HCT116 (cell line): ENCODE measurements at regions not wholly inside any gene's neighbourhood (a gene's known extent, or its start where the extent isn't known, plus 50 kb on each side); places are given as distances from the start of the nearest gene placed in this dataset.

Experiments used
- ATAC-seq: fragments of 200-7000 bp; cut with Tn5 transposase; 2 replicates; pipeline ENCODE4 v1.9.1; 2020; ENCODE audit warnings: mild to moderate bottlenecking, moderate library complexity
- BruUV-seq: library from RNA; stranded (reverse); fragments of 400-500 nt; replicated peaks from 2 replicates; lab custom pipeline; 2021; lab: Mats Ljungman, UMichigan
- CTCF ChIA-PET: fragments of 300-600 bp; sonication (Branson Sonifier 250); formaldehyde crosslinking; loops from one replicate; lab custom pipeline; 2021; ENCODE audit warnings: antibody characterized with exemption; lab: Charles Lee
- POLR2A ChIA-PET: fragments of 300-600, 350-600 bp; sonication (Branson Sonifier 250); formaldehyde crosslinking; loops from one replicate; lab custom pipeline; 2021; ENCODE audit warnings: antibody characterized with exemption; lab: Charles Lee
- RAD21 ChIA-PET, 2 experiments: fragments of 300-600 bp; sonication (Branson Sonifier 250); formaldehyde crosslinking; loops; one replicate each; lab custom pipeline; 2023; ENCODE audit warnings: low total read pairs in 2 of 2; ENCODE audit not compliant: uncharacterized antibody in 2 of 2, unreplicated experiment in 2 of 2, low non-redundant PET in 1 of 2; lab: Charles Lee
- DNase-seq: peaks from one replicate; pipeline ENCODE4 v3.0.0-alpha.2; 2010; ENCODE audit warnings: low read depth, low spot score
- H2AFZ ChIP-seq: fragments of 200-600 bp; shearing (Covaris generic), sonication (generic); 2 replicates; pipeline ENCODE4 v1.6.1; 2017; ENCODE audit warnings: low read depth, mixed run types, mixed read lengths, antibody characterized with exemption, low read length; ENCODE audit not compliant: poor library complexity, severe bottlenecking
- H3K27ac ChIP-seq: 2 replicates; pipeline ENCODE4 v1.5.1; 2012; ENCODE audit warnings: low read depth, low read length
- H3K27me3 ChIP-seq: fragments of 200-600 bp; sonication (generic); 2 replicates; pipeline ENCODE4 v1.6.1; 2016; ENCODE audit warnings: mixed run types, low read length, mixed read lengths; ENCODE audit not compliant: insufficient read depth
- H3K36me3 ChIP-seq, 2 experiments: fragments of 200-500 bp in 1 of 2; fragments of 200-600 bp in 1 of 2; sonication (Bioruptor generic) in 1 of 2; sonication (generic) in 1 of 2; 2 replicates each; pipeline versions ENCODE4 v1.5.1 to v1.6.1; 2014 to 2016; ENCODE audit warnings: low read length in 2 of 2, inconsistent platforms in 1 of 2, mixed read lengths in 1 of 2, mixed run types in 1 of 2; ENCODE audit not compliant: insufficient read depth in 2 of 2, control insufficient read depth in 1 of 2
- H3K4me1 ChIP-seq, 2 experiments: fragments of 200-600 bp in 1 of 2; sonication (generic) in 1 of 2; 2 replicates each; pipeline versions ENCODE4 v1.5.1 to v1.6.1; 2012 to 2017; ENCODE audit warnings: low read length in 2 of 2, inconsistent platforms in 1 of 2, mild to moderate bottlenecking in 1 of 2, mixed read lengths in 1 of 2, mixed run types in 1 of 2, moderate library complexity in 1 of 2; ENCODE audit not compliant: insufficient read depth in 2 of 2, control insufficient read depth in 1 of 2
- H3K4me2 ChIP-seq: fragments of 200-600 bp; sonication (generic); 2 replicates; pipeline ENCODE4 v1.6.1; 2017; ENCODE audit warnings: mixed run types, low read length, mixed read lengths
- H3K4me3 ChIP-seq, 2 experiments: fragments of 200-600 bp in 1 of 2; sonication (generic) in 1 of 2; replicated peaks in 1 of 2; 2 replicates each; pipeline ENCODE4 v1.5.1; 2011 to 2016; ENCODE audit warnings: low read length in 2 of 2, control low read depth in 1 of 2, low read depth in 1 of 2, mild to moderate bottlenecking in 1 of 2, mixed read lengths in 1 of 2, mixed run types in 1 of 2
- H3K79me2 ChIP-seq: fragments of 200-600 bp; sonication (generic); 2 replicates; pipeline ENCODE4 v1.6.1; 2017; ENCODE audit warnings: mild to moderate bottlenecking, mixed run types, low read length, moderate library complexity, mixed read lengths; ENCODE audit not compliant: insufficient read depth
- H3K9ac ChIP-seq: fragments of 200-600 bp; sonication (generic); 2 replicates; pipeline ENCODE4 v1.6.1; 2016; ENCODE audit warnings: low read length, mixed read lengths
- H3K9me2 ChIP-seq: fragments of 200-600 bp; sonication (generic), shearing (Covaris generic); 2 replicates; pipeline ENCODE4 v1.6.1; 2017; ENCODE audit warnings: mixed run types, mild to moderate bottlenecking, moderate library complexity; ENCODE audit not compliant: insufficient read depth
- H3K9me3 ChIP-seq, 2 experiments: fragments of 200-500 bp in 1 of 2; fragments of 200-600 bp in 1 of 2; sonication (Bioruptor generic) in 1 of 2; sonication (generic) in 1 of 2; 2 replicates each; pipeline ENCODE4 v1.6.1; 2014 to 2017; ENCODE audit warnings: low read length in 2 of 2, mixed read lengths in 2 of 2, inconsistent platforms in 1 of 2, low read depth in 1 of 2, mild to moderate bottlenecking in 1 of 2, mixed run types in 1 of 2, moderate library complexity in 1 of 2; ENCODE audit not compliant: control insufficient read depth in 1 of 2, insufficient read depth in 1 of 2
- H4K20me1 ChIP-seq: fragments of 200-600 bp; sonication (generic), shearing (Covaris generic); 2 replicates; pipeline ENCODE4 v1.6.1; 2017; ENCODE audit warnings: mixed run types, mild to moderate bottlenecking, moderate library complexity; ENCODE audit not compliant: insufficient read depth
- CBX3 ChIP-seq: IDR thresholded peaks from 2 replicates; pipeline ENCODE4 v1.6.1; 2012; ENCODE audit warnings: low read depth
- EGR1 ChIP-seq: IDR thresholded peaks from 2 replicates; pipeline ENCODE4 v1.6.1; 2012; ENCODE audit warnings: low read depth
- ELF1 ChIP-seq: IDR thresholded peaks from 2 replicates; pipeline ENCODE4 v1.6.1; 2012; ENCODE audit warnings: low read depth, borderline replicate concordance
- POLR2AphosphoS5 ChIP-seq: IDR thresholded peaks from 2 replicates; pipeline ENCODE4 v1.6.1; 2011; ENCODE audit warnings: mild to moderate bottlenecking, low read depth, low read length, moderate library complexity
- RAD21 ChIP-seq: IDR thresholded peaks from 2 replicates; pipeline ENCODE4 v1.6.1; 2012; ENCODE audit warnings: low read depth, mild to moderate bottlenecking
- SIN3A ChIP-seq: IDR thresholded peaks from 2 replicates; pipeline ENCODE4 v1.6.1; 2012; ENCODE audit warnings: low read depth
- SP1 ChIP-seq: IDR thresholded peaks from 2 replicates; pipeline ENCODE4 v1.6.1; 2012; ENCODE audit warnings: low read depth
- SRF ChIP-seq: IDR thresholded peaks from 2 replicates; pipeline ENCODE4 v1.6.1; 2012; ENCODE audit warnings: low read depth
- TCF7L2 ChIP-seq: IDR thresholded peaks from 2 replicates; pipeline ENCODE4 v1.7.0; 2011; ENCODE audit warnings: borderline replicate concordance, inconsistent platforms; ENCODE audit not compliant: insufficient read depth, insufficient read length; ENCODE audit errors: extremely low read depth
- YY1 ChIP-seq: IDR thresholded peaks from 2 replicates; pipeline ENCODE4 v1.6.1; 2011; ENCODE audit warnings: low read length, low read depth, moderate library complexity, mild to moderate bottlenecking; ENCODE audit not compliant: insufficient replicate concordance; ENCODE audit errors: extremely low read depth
- ZFX ChIP-seq: fragments of 450-650 bp; IDR thresholded peaks from 2 replicates; pipeline ENCODE4 v1.6.1; 2017
- intact Hi-C: fragments of 100-400 bp; cut with micrococcal nuclease; formaldehyde crosslinking; loops from 2 replicates; pipeline ENCODE4 v1.10.0; 2022
- TF ChIP-seq, protein P1 (sequence below): IDR thresholded peaks from 2 replicates; pipeline ENCODE4 v1.6.1; 2011; ENCODE audit warnings: mild to moderate bottlenecking, low read length, moderate library complexity; ENCODE audit not compliant: insufficient replicate concordance; ENCODE audit errors: extremely low read depth
- TF ChIP-seq, protein P2 (sequence below): IDR thresholded peaks from 2 replicates; pipeline ENCODE4 v1.6.1; 2012; ENCODE audit warnings: low read depth
- TF ChIP-seq, protein P3 (sequence below): IDR thresholded peaks from 2 replicates; pipeline ENCODE4 v1.6.1; 2012

DNA sequence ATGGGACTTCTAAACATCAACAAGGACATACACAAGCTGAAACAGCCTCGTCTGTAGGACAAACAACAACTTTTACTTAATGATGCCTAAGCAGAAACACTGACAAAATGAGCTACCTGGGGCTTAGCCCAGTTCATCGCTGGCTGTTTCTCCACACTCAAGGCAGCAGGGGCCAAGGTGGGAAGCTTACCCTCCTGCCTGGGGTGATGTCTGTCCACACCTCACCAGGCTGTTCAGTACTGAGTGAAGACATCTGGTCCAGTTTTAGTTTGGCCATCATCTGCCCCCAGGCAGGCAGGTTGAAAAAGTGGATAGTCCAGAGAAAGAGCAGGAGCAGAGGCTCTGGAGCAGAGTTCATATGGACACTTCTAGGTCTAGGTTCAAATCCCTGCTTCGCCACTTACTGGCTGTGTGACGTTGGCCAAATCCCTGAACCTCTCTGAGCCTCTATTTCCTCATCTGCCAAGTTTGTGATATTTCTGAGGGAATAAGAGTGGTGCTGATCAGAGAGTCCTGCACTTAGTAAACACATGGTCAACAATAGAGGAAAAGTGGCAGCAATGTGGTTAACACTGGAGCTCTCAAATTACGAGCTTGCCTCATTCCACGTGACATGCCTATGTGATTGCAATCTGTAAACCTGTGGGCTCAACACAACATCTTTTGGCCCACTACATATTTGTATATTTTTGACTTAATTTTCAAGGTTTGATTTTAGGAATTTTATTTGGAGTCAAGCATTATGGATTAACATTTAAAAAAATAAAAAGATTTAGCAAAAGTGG, 720.1 kb upstream of the TMEM132C start:
- no TSS peak for BruUV-seq
- Histone ChIP-seq H3K27ac (no peak overlapping the region), H3K4me2 (no peak overlapping the region)
- DNase-seq = no peak
- TF ChIP-seq SP1 (no peak), TCF7L2 (no peak), SRF (no peak), EGR1 (no peak), RAD21 (no peak), ZFX (no peak), SIN3A (no peak), ELF1 (no peak), POLR2AphosphoS5 (no peak), CBX3 (no peak), YY1 (no peak)
- TF ChIP-seq, protein P1, sequence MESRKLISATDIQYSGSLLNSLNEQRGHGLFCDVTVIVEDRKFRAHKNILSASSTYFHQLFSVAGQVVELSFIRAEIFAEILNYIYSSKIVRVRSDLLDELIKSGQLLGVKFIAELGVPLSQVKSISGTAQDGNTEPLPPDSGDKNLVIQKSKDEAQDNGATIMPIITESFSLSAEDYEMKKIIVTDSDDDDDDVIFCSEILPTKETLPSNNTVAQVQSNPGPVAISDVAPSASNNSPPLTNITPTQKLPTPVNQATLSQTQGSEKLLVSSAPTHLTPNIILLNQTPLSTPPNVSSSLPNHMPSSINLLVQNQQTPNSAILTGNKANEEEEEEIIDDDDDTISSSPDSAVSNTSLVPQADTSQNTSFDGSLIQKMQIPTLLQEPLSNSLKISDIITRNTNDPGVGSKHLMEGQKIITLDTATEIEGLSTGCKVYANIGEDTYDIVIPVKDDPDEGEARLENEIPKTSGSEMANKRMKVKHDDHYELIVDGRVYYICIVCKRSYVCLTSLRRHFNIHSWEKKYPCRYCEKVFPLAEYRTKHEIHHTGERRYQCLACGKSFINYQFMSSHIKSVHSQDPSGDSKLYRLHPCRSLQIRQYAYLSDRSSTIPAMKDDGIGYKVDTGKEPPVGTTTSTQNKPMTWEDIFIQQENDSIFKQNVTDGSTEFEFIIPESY = no peak
- TF ChIP-seq, protein P2, sequence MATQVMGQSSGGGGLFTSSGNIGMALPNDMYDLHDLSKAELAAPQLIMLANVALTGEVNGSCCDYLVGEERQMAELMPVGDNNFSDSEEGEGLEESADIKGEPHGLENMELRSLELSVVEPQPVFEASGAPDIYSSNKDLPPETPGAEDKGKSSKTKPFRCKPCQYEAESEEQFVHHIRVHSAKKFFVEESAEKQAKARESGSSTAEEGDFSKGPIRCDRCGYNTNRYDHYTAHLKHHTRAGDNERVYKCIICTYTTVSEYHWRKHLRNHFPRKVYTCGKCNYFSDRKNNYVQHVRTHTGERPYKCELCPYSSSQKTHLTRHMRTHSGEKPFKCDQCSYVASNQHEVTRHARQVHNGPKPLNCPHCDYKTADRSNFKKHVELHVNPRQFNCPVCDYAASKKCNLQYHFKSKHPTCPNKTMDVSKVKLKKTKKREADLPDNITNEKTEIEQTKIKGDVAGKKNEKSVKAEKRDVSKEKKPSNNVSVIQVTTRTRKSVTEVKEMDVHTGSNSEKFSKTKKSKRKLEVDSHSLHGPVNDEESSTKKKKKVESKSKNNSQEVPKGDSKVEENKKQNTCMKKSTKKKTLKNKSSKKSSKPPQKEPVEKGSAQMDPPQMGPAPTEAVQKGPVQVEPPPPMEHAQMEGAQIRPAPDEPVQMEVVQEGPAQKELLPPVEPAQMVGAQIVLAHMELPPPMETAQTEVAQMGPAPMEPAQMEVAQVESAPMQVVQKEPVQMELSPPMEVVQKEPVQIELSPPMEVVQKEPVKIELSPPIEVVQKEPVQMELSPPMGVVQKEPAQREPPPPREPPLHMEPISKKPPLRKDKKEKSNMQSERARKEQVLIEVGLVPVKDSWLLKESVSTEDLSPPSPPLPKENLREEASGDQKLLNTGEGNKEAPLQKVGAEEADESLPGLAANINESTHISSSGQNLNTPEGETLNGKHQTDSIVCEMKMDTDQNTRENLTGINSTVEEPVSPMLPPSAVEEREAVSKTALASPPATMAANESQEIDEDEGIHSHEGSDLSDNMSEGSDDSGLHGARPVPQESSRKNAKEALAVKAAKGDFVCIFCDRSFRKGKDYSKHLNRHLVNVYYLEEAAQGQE = no peak
- TF ChIP-seq, protein P3, sequence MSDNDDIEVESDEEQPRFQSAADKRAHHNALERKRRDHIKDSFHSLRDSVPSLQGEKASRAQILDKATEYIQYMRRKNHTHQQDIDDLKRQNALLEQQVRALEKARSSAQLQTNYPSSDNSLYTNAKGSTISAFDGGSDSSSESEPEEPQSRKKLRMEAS = no peak
- TF ChIP-seq, all 23 proteins: peak for 0
- Histone ChIP-seq H3K9ac (no peak overlapping the region), H3K27me3 (no peaks in the 10 kb centered on the region), H4K20me1 (no peaks in the 10 kb centered on the region), H3K9me3 (peaks cover 4 to 30% of the 10 kb centered on the region in 2 experiments; a peak in 2 of 4 replicates), H3K4me3 (no peak overlapping the region), H3K9me2 (no peaks in the 10 kb centered on the region), H3K79me2 (no peaks in the 10 kb centered on the region), H3K4me1 (no peaks in the 10 kb centered on the region), H3K36me3 (no peaks in the 10 kb centered on the region), H2AFZ (no peak overlapping the region)
- ATAC-seq = no peak
- intact Hi-C loops = no loop called here
- RAD21 ChIA-PET = no interaction called here
- CTCF ChIA-PET = no interaction called here
- POLR2A ChIA-PET = no interaction called here
